Prostate gland (tissue), 2 donors: ENCODE measurements at regions not wholly inside any gene's neighbourhood (a gene's known extent, or its start where the extent isn't known, plus 50 kb on each side); places are given as distances from the start of the nearest gene placed in this dataset.

ENCODE experiments used
- DNase-seq: peaks from one replicate; pipeline ENCODE4 v3.0.0-alpha.2; 2019; ENCODE audit warnings: low spot score
- H3K27ac ChIP-seq, 2 donors: fragments of 200-600 bp; sonication (generic); 2 replicates each; pipeline ENCODE4 v1.5.1; 2017 to 2019
- H3K27me3 ChIP-seq: fragments of 200-600 bp; sonication (generic); replicated peaks from 2 replicates; pipeline ENCODE4 v1.5.1; 2019; ENCODE audit not compliant: insufficient read depth
- H3K36me3 ChIP-seq, 2 donors: fragments of 200-600 bp; sonication (generic); 1 replicate in 1 of 2; 2 replicates in 1 of 2; pipeline versions ENCODE4 v1.5.1 to v1.8.1; 2017 to 2019
- H3K4me1 ChIP-seq: fragments of 200-600 bp; sonication (generic); replicated peaks from 2 replicates; pipeline ENCODE4 v1.5.1; 2019
- H3K4me3 ChIP-seq, 2 donors: fragments of 200-600 bp; sonication (generic); 2 replicates each; pipeline ENCODE4 v1.5.1; 2017 to 2019
- H3K9me3 ChIP-seq: fragments of 200-600 bp; sonication (generic); 2 replicates; pipeline ENCODE4 v1.5.1; 2017
- CTCF ChIP-seq, 4 experiments: fragments of 200-600 bp in 2 of 4; fragments of 450-650 bp in 2 of 4; sonication (generic) in 2 of 4; IDR thresholded peaks; 1 replicate in 3 of 4; 2 replicates in 1 of 4; pipeline ENCODE4 v1.5.1; 2016 to 2019; ENCODE audit warnings: antibody characterized with exemption in 4 of 4, mild to moderate bottlenecking in 2 of 4, moderate library complexity in 2 of 4
- POLR2A ChIP-seq: fragments of 450-650 bp; IDR thresholded peaks from one replicate; pipeline ENCODE4 v1.6.1; 2016; ENCODE audit warnings: antibody characterized with exemption, mild to moderate bottlenecking
- POLR2AphosphoS5 ChIP-seq: sonication (generic); formaldehyde crosslinking; IDR thresholded peaks from one replicate; pipeline ENCODE4 v1.6.1; 2017; ENCODE audit warnings: antibody characterized with exemption
- WGBS: methylation state at CpG from one replicate; pipeline ENCODE4 v1.1.5; 2018; 5-methylcytosine and 5-hydroxymethylcytosine counted together
- intact Hi-C: fragments of 100-400 bp; cut with DNase I; formaldehyde crosslinking; loops from one replicate; pipeline ENCODE4 v1.14.2; 2022

GRCh38 chr17:6322316-6322715 is 112.6 kb downstream of the AIPL1 start:
- Histone ChIP-seq H3K9me3 (no peaks in the 10 kb centered on the region), H3K36me3 (no peaks in the 10 kb centered on the region), H3K27ac (no peak overlapping the region), H3K4me1 (no peaks in the 10 kb centered on the region), H3K4me3 (no peak overlapping the region), H3K27me3 (no peaks in the 10 kb centered on the region)
- intact Hi-C loops, result no loop called here
- no peak for DNase-seq
- 87% methylated on average over 4 of the region's 4 CpGs for WGBS
- TF ChIP-seq CTCF (IDR thresholded peaks at IDR 0.05) (no peak), POLR2AphosphoS5 (no peak), POLR2A (no peak)

- TF ChIP-seq CTCF (IDR thresholded peaks at IDR 0.05) (no peak), POLR2A (no peak), POLR2AphosphoS5 (no peak)
- Histone ChIP-seq H3K36me3 (no peaks in the 10 kb centered on the region), H3K27me3 (no peaks in the 10 kb centered on the region), H3K27ac (no peak overlapping the region), H3K9me3 (no peaks in the 10 kb centered on the region), H3K4me1 (no peaks in the 10 kb centered on the region), H3K4me3 (no peak overlapping the region)
- no peak for DNase-seq
- 43% methylated on average over 3 of the region's 3 CpGs for WGBS
- intact Hi-C loops, result no loop called here
Measured at GRCh38 chr17:6314311-6314710, 120.6 kb downstream of the AIPL1 start.

GRCh38 chr17:6313835-6314234 is 121.1 kb downstream of the AIPL1 start:
- no peak for DNase-seq
- no peaks in the 10 kb centered on the region for H3K27me3 ChIP-seq
- H3K4me1 ChIP-seq, result no peaks in the 10 kb centered on the region
- intact Hi-C loops, result no loop called here
- H3K36me3 ChIP-seq, result no peaks in the 10 kb centered on the region
- no peak overlapping the region for H3K27ac ChIP-seq
- 75% methylated on average over 12 of the region's 12 CpGs for WGBS
- no peaks in the 10 kb centered on the region for H3K9me3 ChIP-seq
- TF ChIP-seq CTCF (IDR thresholded peaks at IDR 0.05) (no peak), POLR2A (no peak), POLR2AphosphoS5 (no peak)
- no peak overlapping the region for H3K4me3 ChIP-seq

GRCh38 chr17:6306820-6307219 is 128.1 kb downstream of the AIPL1 start:
- intact Hi-C loops, result no loop called here
- DNase-seq, result no peak
- Histone ChIP-seq H3K9me3 (no peaks in the 10 kb centered on the region), H3K27ac (no peak overlapping the region), H3K27me3 (no peaks in the 10 kb centered on the region), H3K4me3 (no peak overlapping the region), H3K4me1 (no peaks in the 10 kb centered on the region), H3K36me3 (no peaks in the 10 kb centered on the region)
- no peak for TF ChIP-seq CTCF (IDR thresholded peaks at IDR 0.05)
- TF ChIP-seq POLR2A, result no peak
- TF ChIP-seq POLR2AphosphoS5, result no peak
- 34% methylated on average over 4 of the region's 4 CpGs for WGBS

GRCh38 chr17:6305613-6306360 is 129.1 kb downstream of the AIPL1 start:
- Histone ChIP-seq H3K9me3 (no peaks in the 10 kb centered on the region), H3K27me3 (no peaks in the 10 kb centered on the region), H3K36me3 (no peaks in the 10 kb centered on the region), H3K27ac (no peak overlapping the region), H3K4me1 (no peaks in the 10 kb centered on the region), H3K4me3 (no peak overlapping the region)
- intact Hi-C loops, result no loop called here
- 71% methylated on average over 11 of the region's 11 CpGs for WGBS
- DNase-seq, result no peak
- TF ChIP-seq POLR2A, result no peak
- no peak for TF ChIP-seq POLR2AphosphoS5
- no peak for TF ChIP-seq CTCF (IDR thresholded peaks at IDR 0.05)
